Osteoblast (primary cell): ENCODE measurements at regions not wholly inside any gene's neighbourhood (a gene's known extent, or its start where the extent isn't known, plus 50 kb on each side); places are given as distances from the start of the nearest gene placed in this dataset.

Experiments
- DNase-seq: peaks from one replicate; pipeline ENCODE4 v3.0.0; 2011; ENCODE audit warnings: low spot score, mixed read lengths; ENCODE audit not compliant: insufficient read length; ENCODE audit errors: missing footprints
- H2AFZ ChIP-seq: 2 replicates; pipeline ENCODE4 v1.6.0; 2011; ENCODE audit warnings: mild to moderate bottlenecking, low read length
- H3K27ac ChIP-seq: 2 replicates; pipeline ENCODE4 v1.5.1; 2011; ENCODE audit warnings: mild to moderate bottlenecking, low read depth, low read length, moderate library complexity
- H3K27me3 ChIP-seq: 2 replicates; pipeline ENCODE4 v1.6.0; 2012; ENCODE audit warnings: mild to moderate bottlenecking, control low read depth, inconsistent platforms, low read length, moderate library complexity; ENCODE audit not compliant: insufficient read depth
- H3K36me3 ChIP-seq: 2 replicates; pipeline ENCODE4 v1.5.1; 2011; ENCODE audit warnings: mild to moderate bottlenecking, low read length, control low read depth, moderate library complexity; ENCODE audit not compliant: insufficient read depth
- H3K4me1 ChIP-seq: 2 replicates; pipeline ENCODE4 v1.5.1; 2011; ENCODE audit warnings: mild to moderate bottlenecking, low read length, control low read depth, moderate library complexity; ENCODE audit not compliant: insufficient read depth
- H3K4me2 ChIP-seq: 2 replicates; pipeline ENCODE4 v1.6.0; 2011; ENCODE audit warnings: mild to moderate bottlenecking, low read length; ENCODE audit not compliant: insufficient read depth
- H3K4me3 ChIP-seq: fragments of 200-600 bp; sonication (generic); 3 replicates; pipeline ENCODE4 v1.5.1; 2012; ENCODE audit warnings: mild to moderate bottlenecking, low read length, inconsistent platforms; ENCODE audit not compliant: insufficient read depth
- H3K79me2 ChIP-seq: 2 replicates; pipeline ENCODE4 v1.6.0; 2012; ENCODE audit warnings: mild to moderate bottlenecking, low read length, control low read depth, inconsistent platforms; ENCODE audit not compliant: insufficient read depth
- H3K9me3 ChIP-seq: 2 replicates; pipeline ENCODE4 v1.5.1; 2011; ENCODE audit warnings: low read depth, low read length, control low read depth
- H4K20me1 ChIP-seq: 2 replicates; pipeline ENCODE4 v1.6.0; 2012; ENCODE audit warnings: mild to moderate bottlenecking, low read length, control low read depth; ENCODE audit not compliant: insufficient read depth
- CTCF ChIP-seq: IDR thresholded peaks from 2 replicates; pipeline ENCODE4 v1.5.1; 2011; ENCODE audit warnings: mild to moderate bottlenecking, low read depth, low read length, moderate library complexity; ENCODE audit errors: extremely low read depth

GRCh38 chr4:67092351-67092750, 453.0 kb downstream of the CENPC start:
- no peak for TF ChIP-seq CTCF
- H3K9me3 ChIP-seq = no peaks in the 10 kb centered on the region
- H3K79me2 ChIP-seq = no peaks in the 10 kb centered on the region
- no peak overlapping the region for H3K27ac ChIP-seq
- DNase-seq = no peak
- no peaks in the 10 kb centered on the region for H4K20me1 ChIP-seq
- H2AFZ ChIP-seq = no peak overlapping the region
- H3K27me3 ChIP-seq = no peaks in the 10 kb centered on the region
- no peaks in the 10 kb centered on the region for H3K4me1 ChIP-seq
- H3K4me2 ChIP-seq = no peak overlapping the region
- H3K36me3 ChIP-seq = no peaks in the 10 kb centered on the region
- H3K4me3 ChIP-seq = no peak overlapping the region

- TF ChIP-seq CTCF = no peak
- H3K27me3 ChIP-seq = no peaks in the 10 kb centered on the region
- no peak overlapping the region for H3K4me2 ChIP-seq
- no peaks in the 10 kb centered on the region for H3K9me3 ChIP-seq
- no peaks in the 10 kb centered on the region for H3K36me3 ChIP-seq
- H3K4me1 ChIP-seq = no peaks in the 10 kb centered on the region
- H3K4me3 ChIP-seq = no peak overlapping the region
- DNase-seq = no peak
- H3K79me2 ChIP-seq = no peaks in the 10 kb centered on the region
- no peaks in the 10 kb centered on the region for H4K20me1 ChIP-seq
- no peak overlapping the region for H2AFZ ChIP-seq
- H3K27ac ChIP-seq = no peak overlapping the region
Measured at GRCh38 chr4:67091673-67092072, 453.6 kb downstream of the CENPC start.

GRCh38 chr4:67087897-67088296, 457.4 kb downstream of the CENPC start:
- H3K27ac ChIP-seq = no peak overlapping the region
- H3K4me3 ChIP-seq = no peak overlapping the region
- H3K4me2 ChIP-seq = no peak overlapping the region
- H3K4me1 ChIP-seq = no peaks in the 10 kb centered on the region
- H3K79me2 ChIP-seq = no peaks in the 10 kb centered on the region
- no peaks in the 10 kb centered on the region for H3K27me3 ChIP-seq
- TF ChIP-seq CTCF = no peak
- no peak overlapping the region for H2AFZ ChIP-seq
- no peaks in the 10 kb centered on the region for H3K9me3 ChIP-seq
- H4K20me1 ChIP-seq = no peaks in the 10 kb centered on the region
- no peaks in the 10 kb centered on the region for H3K36me3 ChIP-seq
- DNase-seq = no peak

GRCh38 chr4:67084783-67085182, 460.5 kb downstream of the CENPC start:
- DNase-seq = no peak
- Histone ChIP-seq H2AFZ (no peak overlapping the region), H3K27ac (no peak overlapping the region), H3K36me3 (no peaks in the 10 kb centered on the region), H3K79me2 (no peaks in the 10 kb centered on the region), H3K4me2 (no peak overlapping the region), H3K4me1 (no peaks in the 10 kb centered on the region), H3K4me3 (no peak overlapping the region), H3K9me3 (no peaks in the 10 kb centered on the region), H4K20me1 (no peaks in the 10 kb centered on the region), H3K27me3 (no peaks in the 10 kb centered on the region)
- no peak for TF ChIP-seq CTCF
